ENCODE measurements at regions not wholly inside any gene's neighbourhood (a gene's known extent, or its start where the extent isn't known, plus 50 kb on each side); places are given as distances from the start of the nearest gene placed in this dataset.
"Not testable (repeated sequence)": the region's sequence is repeated elsewhere in the genome, so short reads cannot be mapped to it uniquely, and the experiment has no call there.

- H3K9me3 ChIP-seq (ENCODE audit: control insufficient read depth, insufficient read depth, low read depth, low read length); H3K36me3 ChIP-seq (ENCODE audit: control insufficient read depth, insufficient read depth, low read length); H3K9ac ChIP-seq (ENCODE audit: low read length); H3K4me1 ChIP-seq (ENCODE audit: control insufficient read depth, insufficient read depth, low read length); H3K27me3 ChIP-seq (ENCODE audit: control insufficient read depth, insufficient read depth, low read length); H3K4me3 ChIP-seq (ENCODE audit: low read depth, low read length); H3K27ac ChIP-seq (ENCODE audit: low read depth, low read length): not testable (repeated sequence)
Observed at GRCh38 chr20:29604163-29604562, 1653.3 kb upstream of the DEFB115 start.

- not testable (repeated sequence) for H3K27me3 ChIP-seq (ENCODE audit: control insufficient read depth, insufficient read depth, low read length); H3K36me3 ChIP-seq (ENCODE audit: control insufficient read depth, insufficient read depth, low read length); H3K9me3 ChIP-seq (ENCODE audit: control insufficient read depth, insufficient read depth, low read depth, low read length); H3K4me3 ChIP-seq (ENCODE audit: low read depth, low read length); H3K4me1 ChIP-seq (ENCODE audit: control insufficient read depth, insufficient read depth, low read length); H3K27ac ChIP-seq (ENCODE audit: low read depth, low read length); H3K9ac ChIP-seq (ENCODE audit: low read length)
Observed at GRCh38 chr20:29606171-29606570, 1651.3 kb upstream of the DEFB115 start.

GRCh38 chr20:29629395-29629794 is 1628.1 kb upstream of the DEFB115 start:
- H3K4me3 ChIP-seq (ENCODE audit: low read depth, low read length); H3K9me3 ChIP-seq (ENCODE audit: control insufficient read depth, insufficient read depth, low read depth, low read length); H3K27ac ChIP-seq (ENCODE audit: low read depth, low read length); H3K9ac ChIP-seq (ENCODE audit: low read length); H3K27me3 ChIP-seq (ENCODE audit: control insufficient read depth, insufficient read depth, low read length); H3K4me1 ChIP-seq (ENCODE audit: control insufficient read depth, insufficient read depth, low read length); H3K36me3 ChIP-seq (ENCODE audit: control insufficient read depth, insufficient read depth, low read length): not testable (repeated sequence)
